GM03348 (cell line): ENCODE measurements at regions not wholly inside any gene's neighbourhood (a gene's known extent, or its start where the extent isn't known, plus 50 kb on each side); places are given as distances from the start of the nearest gene placed in this dataset.
A peak's percentile ranks its signal among the peaks of the same experiment; 100 is the strongest.
"Not testable (repeated sequence)": the region's sequence is repeated elsewhere in the genome, so short reads cannot be mapped to it uniquely, and the experiment has no call there.

Source experiments
- DNase-seq: peaks from one replicate; pipeline ENCODE4 v3.0.0; 2012; ENCODE audit warnings: low spot score

DNA sequence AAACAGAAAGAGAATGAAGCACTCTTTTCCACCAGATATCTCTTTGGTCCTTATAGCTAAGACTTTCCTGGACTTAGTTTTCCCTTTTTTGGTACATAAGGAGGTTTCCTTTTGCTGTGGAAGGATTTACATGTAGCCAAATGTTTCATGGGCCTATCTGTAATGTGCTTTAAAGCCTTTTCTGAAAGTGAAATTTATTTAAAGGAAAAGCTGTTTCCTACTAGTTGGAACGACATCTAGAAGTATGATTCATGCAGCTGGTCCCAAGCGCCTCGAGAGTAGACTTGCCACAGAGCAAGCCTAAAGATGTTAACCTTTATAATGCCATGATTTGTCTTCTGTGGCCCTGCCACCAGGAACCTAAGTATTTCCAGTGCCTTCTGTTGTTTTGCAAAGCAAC is 390.3 kb downstream of the DLEU7 start:
- peak; percentile 32 for DNase-seq

DNA sequence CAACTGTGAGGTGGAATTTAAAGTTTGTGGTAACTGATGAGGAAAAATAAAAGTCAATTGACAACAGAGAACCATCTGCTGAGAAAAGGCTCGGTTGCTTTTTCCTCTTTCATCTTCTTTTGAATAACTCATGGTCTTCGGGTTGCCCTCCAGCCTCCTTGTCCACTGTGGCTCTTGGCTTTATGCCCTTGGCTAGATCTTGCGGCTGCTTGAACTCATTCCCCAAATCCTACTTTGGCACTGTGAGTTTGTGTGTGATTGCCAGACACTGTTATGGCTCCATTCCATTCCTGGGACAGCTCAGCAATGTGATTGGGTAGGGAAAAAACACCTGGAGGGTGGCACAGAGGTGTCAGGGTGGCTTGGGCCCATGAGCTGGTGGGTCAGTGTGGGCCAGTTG is 387.4 kb downstream of the DLEU7 start:
- no peak for DNase-seq

DNA sequence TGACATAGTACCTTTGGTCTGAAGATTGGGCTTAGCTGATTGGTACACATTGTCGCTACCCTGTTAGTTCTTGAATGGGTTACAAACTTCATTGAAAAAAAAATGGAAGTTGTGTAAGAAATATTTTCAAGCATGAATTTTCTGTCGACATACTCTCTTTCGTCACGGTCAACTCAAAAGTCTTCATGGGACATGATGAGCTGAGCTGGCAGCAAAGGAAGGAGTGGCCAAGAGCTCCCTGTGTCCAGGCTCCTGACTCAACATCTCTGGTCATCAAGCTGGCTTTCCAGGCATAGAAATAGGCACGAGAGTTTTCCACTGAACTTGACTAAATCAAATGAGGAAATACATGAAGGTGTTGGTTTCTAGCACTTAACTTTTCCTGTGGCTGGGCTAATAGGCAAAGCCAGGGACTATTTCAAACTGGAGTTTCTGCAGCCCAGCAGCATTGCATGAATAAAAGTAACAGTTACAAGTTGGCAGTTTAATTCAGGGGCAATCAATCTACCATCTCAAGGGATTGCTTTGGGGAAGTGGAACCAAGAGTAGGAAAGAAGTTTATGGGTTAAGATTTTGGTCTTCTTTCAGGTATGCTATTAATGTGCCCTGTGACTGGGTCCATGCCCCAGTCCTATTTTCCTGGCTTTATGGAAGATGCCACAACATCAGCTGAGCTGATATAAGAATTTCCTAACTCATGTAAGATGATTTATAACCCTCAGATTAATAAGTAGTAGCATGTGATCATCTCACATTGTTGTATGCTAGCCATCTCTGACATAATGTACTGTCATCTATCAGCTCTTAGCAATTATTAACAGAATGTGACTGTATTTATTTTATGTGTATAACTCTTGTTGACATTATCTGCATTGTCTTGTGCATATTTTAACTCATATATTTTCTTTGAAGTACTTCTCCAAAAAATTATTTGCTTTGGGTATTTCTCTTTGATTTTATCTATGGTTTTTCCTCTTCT is 385.8 kb downstream of the DLEU7 start:
- DNase-seq, result no peak

DNA sequence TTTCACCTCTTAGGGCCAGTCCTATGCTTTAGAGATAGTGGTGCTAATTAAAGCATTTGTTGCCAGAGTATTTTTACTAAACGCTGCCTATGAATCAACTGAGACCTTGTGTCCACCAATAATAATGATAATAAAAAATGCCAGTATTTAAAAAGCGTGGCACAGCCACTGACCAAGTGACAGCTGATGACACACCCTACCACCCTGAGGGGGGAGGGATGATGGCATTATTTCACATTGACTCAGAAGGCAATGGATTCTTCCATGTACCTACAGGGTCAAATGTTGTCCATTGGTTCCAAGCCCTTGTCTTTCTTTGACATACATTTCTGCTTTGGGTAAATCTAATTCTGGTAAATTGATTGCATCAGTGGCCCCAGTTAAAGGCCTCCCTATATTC is 384.4 kb downstream of the DLEU7 start:
- DNase-seq, result no peak

DNA sequence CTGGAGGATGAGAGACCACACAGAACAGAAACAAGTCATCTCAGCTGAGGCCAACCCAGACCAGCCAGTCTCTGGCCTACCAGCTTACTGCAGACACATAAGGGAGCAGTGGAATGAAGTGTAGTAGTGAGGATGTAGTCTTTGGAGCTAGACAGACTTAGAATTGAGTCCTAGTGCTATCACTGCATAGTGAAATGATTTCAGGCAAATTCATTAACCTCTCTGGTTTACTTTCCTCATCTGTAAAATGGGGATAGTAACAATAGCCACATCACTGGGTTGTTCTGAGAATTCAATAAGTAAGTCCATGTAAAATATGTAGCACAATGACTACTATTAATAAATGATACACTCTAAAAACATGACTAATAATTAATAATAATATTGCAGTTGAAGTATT is 383.8 kb downstream of the DLEU7 start:
- DNase-seq, result no peak

DNA sequence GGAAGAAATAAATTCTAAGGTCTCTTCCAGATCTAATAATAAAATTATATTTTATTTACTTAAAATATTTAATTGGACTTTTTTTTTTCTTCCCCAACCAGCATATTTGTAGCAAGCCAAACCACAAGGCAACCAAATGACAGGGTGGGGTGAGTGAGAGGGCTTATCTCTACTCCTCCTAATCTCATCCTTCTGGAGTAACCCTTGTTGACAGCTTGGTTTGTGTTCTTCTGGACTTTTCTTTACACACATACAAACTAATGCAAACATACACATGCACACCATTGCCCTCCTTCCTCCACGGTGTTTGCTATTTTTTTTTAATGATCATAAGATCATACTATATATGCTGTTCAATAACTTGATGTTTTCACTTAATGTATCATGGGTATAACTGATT is 383.1 kb downstream of the DLEU7 start:
- no peak for DNase-seq

DNA sequence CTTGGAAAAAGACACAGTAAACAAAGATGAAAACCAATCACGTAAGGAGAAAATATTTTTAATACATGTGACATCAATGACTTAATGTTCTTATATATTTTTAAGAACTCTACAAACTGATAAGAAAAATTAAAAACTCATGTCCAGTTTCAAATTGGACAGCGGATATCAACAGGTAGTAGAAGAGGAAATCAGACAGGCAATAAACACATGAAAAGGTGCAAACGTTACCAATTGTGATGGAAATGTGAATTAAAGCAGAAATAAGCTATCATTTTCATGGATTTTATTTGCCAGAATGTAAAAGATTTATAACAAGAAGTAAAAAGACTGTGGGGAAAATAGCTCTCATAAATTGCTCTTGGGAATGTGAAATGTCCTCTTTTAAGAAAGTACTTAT is 382.3 kb downstream of the DLEU7 start:
- no peak for DNase-seq

DNA sequence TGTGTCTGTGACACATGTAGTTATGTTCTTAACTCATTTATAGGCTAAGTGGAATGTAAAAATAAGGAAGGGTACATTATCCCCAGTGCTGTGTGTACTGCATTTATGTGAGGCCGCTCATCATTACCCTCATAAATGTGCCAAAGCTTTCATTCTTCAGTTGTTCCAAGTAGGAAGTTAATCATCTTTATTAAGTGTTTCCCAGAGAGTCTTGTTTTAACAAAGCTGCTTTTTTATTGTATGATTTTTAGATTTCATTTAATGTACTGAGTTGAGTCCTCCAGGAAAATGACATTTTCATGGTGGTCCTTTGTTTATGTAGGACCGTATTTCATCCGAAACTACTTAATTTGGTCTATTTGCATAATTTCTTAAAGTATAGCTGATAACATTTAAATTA is 379.8 kb downstream of the DLEU7 start:
- DNase-seq, result no peak

DNA sequence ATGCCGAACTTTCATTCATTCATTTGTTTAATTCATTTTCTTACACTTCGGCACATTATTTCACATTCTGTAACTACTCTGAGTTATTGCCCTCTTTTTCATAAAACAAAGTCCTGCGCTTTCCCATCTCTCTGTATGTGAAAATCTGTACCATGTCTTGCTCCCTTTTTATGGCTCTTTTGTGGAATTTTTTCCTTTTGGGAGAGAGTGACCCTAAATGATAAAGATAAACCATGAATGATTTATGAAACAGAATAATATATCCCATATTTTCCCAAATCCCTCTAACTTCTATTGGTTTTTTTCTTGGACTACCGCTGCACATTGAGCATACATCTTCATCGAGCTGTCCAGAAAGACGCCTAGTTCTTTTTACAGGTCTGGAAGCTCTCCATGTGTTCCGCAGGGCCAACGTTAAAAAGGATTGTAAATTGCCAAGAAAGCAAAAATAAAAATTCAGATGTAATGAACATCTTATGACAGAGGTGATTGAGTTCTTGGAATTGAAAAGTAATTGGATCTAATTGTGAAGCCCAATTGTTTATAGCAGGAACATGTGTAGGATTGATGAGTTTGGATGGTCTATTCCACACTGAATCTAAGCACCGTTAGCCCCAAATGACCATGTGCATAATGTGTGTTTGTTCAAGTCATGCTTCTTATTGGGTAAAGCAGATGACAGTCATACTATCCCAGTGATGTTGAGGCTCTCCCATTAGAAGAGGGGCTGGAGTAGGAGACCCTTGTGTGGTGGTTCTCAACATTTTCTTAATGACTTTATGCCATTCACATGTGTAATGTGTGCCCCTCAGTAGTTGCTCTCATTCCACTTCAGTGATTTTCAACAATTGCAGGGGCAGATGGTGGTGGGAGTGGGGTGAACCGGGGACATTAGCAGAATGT is 378.9 kb downstream of the DLEU7 start:
- DNase-seq, result no peak

DNA sequence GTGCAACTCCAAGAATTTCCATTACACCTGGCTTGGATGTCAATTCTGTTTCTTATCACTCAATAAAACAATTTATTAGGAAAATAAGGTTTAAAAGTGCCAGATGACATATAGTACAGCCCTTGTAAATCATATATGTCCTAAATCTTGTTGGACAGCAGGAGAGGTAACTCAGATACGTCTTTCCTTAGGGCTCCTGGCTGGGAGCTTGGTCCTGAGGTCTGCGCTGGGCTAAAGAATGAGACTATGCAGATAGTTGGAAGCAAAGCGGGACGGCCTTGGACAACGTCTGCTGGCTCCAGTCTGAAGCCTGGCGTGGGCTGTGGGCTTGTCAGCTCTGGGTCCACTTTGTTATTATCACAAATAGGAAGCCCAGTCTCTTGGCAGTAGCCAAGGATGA is 377.0 kb downstream of the DLEU7 start:
- no peak for DNase-seq

DNA sequence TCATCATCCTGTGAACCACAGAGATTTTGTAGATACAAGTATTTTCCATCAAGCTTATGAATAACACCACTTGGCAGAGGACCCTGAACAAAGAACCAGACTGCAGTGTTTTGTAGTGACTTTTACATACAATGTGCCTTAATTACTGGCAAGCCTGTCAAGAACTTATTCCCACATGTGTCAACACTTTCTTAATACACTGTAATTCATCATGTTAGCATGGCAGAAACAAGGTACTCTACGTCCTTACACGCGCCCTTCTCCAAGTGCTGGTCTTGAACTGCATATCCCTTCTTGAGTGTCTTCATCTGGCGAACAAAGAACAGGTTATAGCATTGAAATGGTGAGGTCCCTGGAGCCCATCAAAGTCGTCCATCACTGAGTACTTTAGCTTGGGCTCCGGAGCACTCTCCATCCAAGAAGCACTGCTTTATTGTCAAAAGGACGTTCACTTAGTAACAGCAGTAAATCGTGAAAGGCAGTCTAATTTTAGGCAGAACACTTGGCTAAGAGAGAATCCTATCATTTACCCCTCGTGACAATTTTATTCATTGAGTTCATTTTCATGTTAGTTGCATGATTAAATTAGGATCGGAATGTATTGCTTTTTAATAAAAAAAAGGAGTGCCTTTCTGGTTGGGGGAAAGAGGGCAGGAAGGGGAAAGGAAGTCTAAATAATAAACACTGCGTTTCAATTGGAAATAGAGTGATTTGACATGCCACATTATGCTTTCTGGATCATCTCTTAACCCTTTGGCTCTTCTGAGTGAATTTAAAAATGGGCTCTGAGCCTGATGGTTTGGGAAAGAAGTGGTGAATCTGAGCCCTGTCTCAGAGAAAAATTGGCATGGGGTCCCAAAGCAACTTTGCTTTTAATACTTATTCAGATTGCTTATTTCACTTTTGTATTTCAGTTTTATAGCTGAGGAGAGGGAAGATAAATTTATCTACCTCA is 376.1 kb downstream of the DLEU7 start:
- no peak for DNase-seq

DNA sequence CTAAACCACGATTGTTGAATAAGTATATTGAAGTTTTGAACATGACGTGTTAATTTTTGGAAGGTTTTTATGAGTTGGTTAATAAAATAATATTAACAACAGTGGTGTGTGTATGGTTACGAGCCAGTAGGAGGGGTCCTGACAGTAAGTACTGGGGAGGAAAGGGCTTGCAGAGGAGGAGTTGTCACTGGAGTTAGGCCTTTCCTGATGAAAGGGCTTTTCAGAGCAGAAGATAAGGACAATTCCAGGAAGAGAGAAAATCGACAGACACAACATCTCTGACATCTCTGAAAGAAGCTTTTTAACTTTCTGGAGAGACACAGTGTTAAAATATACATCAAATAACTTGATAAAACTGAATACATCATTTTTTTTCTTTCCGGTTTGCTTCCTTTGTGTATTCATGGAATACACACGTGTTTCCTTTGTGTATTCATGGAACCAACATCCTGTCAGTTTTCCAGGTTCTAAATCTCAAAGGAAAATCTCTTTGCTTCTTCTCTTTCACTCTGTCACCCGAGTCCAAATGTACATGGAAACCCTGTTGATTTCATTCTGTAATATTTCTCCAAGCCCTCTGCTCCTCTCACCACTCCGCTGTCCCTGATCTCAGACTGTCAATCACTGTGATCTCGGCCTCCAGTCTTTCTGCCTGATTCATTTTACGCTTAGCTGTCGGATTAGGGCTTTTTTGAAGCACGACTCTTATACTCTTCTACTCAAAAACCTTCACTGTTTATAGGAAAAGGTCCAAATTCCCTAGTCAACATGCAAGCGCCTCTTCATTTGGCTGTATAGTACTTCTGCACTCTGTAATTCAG is 374.4 kb downstream of the DLEU7 start:
- no peak for DNase-seq

DNA sequence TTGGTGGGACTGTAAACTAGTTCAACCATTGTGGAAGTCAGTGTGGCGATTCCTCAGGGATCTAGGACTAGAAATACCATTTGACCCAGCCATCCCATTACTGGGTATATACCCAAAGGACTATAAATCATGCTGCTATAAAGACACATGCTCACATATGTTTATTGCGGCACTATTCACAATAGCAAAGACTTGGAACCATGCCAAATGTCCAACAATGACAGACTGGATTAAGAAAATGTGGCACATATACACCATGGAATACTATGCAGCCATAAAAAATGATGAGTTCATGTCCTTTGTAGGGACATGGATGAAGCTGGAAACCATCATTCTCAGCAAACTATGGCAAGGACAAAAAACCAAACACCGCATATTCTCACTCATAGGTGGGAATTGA is 370.4 kb downstream of the DLEU7 start:
- DNase-seq, result not testable (repeated sequence)

DNA sequence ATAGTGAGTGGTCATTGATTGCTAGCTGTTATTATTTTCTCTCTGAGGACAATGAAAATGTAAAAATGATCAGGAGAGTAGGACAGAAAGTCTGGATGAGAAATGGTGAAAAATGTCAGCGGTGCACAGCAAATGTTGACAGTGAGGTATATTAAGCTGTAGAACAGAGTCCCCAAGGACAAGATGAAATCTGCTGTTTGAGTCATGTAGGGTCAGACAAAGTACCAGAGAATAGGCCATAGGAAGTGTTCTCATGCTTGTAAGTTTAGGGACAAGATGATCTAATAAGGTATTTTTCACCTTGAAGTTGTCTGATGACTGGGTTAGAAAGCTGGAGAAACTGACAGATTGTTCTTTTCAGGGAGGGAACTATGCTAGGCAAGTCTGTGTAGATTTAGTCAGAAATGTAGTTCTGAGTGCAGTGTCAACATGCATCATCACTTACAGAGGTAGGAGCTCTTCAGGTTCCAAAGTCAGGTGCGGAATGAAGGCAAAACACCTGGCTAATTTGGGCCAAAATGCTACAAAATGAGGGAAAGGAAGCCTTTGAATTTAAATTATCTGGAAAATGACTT is 369.3 kb downstream of the DLEU7 start:
- no peak for DNase-seq

DNA sequence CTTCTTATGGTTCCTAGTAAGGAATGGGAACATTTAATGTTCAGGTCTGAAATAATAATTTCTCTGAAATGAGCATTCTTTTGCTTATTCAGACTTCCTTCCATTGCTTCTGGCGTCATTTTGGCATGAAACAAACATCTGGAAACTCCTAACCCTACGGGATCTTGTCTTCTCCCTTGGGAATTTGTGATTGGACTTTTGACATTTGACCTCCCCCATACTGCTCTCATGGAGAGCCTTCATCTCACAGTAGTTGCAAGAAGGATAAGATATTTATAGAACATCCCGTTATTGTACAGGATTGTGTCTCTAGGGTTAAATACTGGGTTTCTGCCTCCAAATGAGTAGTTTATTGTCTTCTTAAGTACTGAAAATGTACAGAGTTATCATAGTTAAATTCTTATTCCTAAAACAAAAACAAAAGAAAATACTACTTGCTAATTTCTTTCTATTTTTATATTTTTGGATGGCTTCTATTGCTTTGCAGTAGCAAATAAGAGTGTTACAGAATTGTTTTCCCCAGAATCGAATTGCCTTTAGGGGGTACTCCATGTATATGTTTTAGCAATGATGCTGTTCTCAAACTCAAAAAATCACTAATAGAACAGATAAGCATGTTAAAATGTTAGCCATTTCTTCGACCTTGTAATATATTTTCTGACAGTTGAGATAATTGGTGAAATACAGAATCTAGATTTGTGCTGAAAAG is 366.8 kb downstream of the DLEU7 start:
- no peak for DNase-seq

DNA sequence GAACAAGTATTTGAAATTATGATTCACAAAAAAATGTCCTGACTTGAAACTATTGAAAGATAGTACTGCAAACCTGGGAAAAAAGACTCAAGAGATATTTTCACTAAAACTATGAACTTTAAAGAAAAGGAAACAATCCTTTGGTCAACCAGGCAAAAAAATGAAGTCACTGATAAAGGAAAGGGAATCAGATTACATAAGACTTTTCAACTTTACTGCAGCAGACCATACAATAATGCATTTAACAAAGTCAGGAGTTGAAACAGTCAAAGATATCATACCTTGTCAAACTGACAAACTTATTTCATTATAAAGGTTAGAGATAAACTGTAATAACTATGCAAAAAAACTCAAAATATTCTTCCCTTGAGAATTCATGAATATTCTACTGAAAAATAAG is 361.6 kb downstream of the DLEU7 start:
- DNase-seq, result no peak

DNA sequence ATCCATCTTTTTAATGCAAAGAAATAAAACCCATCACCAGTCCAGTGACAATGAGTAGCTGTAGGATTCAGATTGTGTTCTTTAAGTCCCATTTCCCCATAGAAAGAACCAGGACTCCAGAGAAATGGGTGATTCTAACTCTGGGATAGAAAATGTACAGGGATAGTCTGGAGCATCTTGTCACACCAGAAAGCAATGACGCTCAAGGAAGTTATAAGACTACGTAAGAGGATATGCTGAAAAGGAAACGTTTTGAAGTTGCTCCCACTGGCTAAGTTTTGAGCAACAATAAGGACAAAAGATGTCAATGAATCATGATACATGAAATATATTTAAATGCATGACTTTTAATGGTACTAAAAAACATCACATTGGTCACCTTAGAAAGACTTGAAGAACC is 360.1 kb downstream of the DLEU7 start:
- no peak for DNase-seq

DNA sequence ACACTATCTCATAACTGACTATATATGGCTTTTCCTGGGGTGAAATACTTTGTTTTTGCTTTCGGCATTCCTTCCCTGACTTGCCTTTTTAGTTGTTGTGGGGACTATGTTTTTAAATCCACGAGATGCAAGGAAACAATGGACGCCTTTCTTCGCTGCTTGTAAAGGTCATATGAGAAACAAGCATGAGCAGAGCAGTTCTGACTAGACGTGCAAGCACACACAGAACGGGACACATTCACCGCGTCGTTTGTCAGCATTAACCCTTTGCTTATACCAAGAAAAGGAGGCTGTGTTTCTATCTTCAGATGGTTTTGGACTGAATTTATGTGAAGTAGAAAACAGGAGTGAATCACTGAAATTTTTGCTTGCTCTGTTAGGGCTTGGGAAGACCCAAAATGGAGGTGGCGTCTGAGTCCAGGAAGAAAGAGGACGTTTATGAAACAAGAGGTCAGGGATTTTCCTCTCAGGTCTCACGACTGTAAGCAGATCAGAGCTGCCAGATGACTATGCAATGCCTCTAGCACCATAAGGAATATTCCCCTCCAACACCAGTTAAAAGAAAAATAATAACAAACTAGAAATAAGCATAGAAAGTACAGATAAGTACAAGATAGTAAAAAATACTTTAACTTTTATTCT is 358.9 kb downstream of the DLEU7 start:
- DNase-seq, result no peak
